HG03457 (cell line): ENCODE measurements at regions not wholly inside any gene's neighbourhood (a gene's known extent, or its start where the extent isn't known, plus 50 kb on each side); places are given as distances from the start of the nearest gene placed in this dataset.
"Not testable (repeated sequence)": the region's sequence is repeated elsewhere in the genome, so short reads cannot be mapped to it uniquely, and the experiment has no call there.

Experiments used
- ATAC-seq: cut with Tn5 transposase; IDR thresholded peaks from one replicate; pipeline ENCODE4 v1.9.1; 2021; ENCODE audit warnings: moderate number of reproducible peaks; ENCODE audit not compliant: unreplicated experiment

DNA sequence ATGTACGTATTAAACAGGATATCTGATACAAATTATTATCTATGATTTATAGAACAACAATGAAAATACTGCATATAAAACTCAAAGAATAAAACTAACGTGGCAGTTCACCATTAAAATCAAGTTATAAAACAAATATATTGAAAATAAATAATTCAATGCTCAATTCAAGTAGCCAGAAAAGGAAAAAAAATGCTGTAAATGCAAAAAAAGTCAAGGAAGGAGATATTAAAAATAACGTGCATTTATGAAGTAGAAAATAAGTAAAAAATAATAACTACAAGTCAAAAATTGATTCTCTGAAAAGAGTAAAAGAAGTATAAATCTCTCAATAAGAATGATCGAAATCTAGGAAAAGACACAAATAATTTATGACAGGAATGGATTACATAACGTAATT lies 460.5 kb upstream of the CD180 start:
- ATAC-seq = no peak

DNA sequence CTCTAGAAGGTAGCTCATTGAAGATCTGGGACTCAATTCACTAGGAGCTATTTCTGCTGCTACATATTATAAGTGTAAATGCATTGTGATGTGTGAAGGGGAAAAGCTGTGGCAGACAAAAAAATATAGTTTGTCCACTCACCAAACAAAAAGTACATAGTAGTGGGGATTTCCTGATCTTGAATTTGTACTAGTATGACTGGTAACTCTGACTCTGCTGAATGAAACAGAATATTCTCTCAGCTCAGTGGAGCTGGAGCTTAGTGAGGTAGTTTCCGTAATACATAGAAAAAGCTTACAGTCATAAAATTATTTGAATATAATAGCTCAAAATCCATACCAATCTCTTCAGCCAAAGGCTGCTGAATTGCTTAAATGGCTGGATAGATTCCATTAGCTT lies 455.6 kb upstream of the CD180 start:
- ATAC-seq = no peak

DNA sequence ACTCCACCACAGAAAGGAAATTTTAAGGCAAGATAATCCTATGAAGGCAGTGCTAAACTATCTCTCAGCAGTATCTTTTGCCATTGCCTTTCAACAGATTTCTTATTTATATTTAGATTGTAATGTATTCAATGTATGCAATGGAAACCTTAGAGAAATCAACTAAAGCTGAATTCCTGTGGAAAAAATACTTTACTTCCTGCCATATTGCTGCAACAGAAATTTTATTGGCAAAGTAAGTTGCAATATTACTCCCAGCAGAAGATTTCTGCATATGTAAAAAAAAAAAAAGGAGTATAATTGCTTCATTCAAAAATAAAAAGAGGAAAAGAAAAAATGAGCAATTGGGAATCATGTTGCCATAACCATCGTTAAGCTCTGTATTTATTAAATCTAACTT lies 454.6 kb upstream of the CD180 start:
- ATAC-seq = no peak

DNA sequence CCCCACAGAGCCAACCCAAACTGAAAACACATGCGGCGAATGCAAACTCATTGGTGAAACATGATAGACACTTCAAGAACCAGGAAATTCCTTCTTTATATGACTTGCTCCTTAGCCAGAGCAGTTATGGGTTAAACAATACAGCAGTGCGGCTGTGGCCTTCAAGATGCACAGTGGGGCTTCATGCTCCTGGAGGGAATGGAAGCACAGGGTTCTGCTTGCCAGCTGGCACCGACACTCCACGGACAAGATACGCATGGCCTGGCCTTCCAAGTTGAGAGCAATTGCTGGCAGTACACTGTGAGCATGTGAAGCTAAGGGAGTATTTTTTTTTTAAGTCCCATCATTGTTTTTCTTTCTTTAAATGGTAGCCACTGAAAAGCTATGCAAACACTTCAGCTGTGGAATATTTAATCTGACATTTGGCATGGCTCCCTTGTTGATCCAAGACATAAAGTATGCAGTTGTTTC lies 451.6 kb upstream of the CD180 start:
- no peak for ATAC-seq

DNA sequence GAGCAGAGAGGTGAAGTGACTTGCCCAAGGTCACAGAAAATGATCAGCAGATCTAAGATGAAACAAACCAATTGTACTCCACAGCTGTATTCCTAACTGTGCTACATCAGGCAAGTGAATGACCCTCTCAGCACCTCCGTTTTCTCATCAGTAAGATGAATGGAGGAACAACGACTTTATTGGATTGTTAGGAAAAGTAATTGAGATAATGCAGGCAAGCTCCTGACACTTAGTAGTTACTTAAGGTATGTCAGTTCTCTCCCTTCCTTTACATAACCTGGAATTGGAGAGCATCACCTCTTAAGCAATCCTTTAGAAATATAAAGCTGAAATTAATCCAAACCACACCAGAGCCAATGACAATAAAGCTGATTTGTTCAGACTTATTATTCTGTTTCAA lies 451.2 kb upstream of the CD180 start:
- ATAC-seq = no peak

DNA sequence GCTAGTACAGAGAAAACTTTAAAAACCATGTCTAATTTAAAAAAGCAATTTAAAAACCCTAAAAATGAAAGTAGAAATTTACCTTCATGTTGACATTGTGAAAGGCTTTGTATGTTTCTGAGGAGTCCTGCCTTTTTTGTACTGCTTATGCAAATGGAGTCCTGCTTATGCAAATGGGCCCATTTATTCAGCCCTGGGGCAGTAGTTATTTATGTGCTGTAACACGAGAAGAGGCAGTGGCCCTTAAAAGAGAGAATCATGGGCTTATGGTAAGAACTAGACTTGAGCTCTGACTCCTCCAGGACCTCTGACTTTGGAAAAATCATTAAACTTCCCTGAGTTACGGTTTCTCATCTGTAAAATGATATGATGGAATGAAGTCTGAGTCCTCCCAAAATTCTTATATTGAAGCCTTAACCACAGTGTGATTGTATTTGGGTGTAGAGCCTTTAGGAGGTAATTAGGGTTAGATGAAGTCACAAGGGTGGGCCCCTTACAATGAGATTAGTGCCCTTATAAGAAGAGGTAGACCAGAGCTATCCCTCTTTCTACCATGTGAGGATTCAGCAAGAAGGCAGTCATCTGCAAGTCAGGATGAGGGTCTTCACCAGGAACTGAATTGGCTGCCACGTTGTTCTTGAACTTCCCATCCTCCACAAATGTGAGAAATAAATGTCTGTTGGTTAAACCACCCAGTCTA lies 447.8 kb upstream of the CD180 start:
- ATAC-seq = no peak

DNA sequence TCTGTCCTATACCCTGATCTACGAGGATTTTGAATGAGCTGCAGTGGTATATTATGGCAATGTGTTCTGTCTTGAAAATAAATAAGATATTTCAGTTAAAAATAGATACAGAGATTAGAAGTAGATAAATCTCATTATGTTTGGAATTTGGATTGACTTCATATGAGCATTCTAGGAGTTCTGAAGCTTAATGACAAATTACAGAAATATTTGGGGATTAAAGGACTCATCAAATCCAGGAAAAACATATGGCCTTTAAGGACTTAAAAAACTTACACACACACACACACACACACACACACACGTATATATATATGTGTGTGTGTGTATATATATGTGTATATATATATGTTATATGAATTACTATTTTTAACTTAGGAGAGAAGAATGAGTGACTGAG lies 446.9 kb upstream of the CD180 start:
- ATAC-seq = no peak

DNA sequence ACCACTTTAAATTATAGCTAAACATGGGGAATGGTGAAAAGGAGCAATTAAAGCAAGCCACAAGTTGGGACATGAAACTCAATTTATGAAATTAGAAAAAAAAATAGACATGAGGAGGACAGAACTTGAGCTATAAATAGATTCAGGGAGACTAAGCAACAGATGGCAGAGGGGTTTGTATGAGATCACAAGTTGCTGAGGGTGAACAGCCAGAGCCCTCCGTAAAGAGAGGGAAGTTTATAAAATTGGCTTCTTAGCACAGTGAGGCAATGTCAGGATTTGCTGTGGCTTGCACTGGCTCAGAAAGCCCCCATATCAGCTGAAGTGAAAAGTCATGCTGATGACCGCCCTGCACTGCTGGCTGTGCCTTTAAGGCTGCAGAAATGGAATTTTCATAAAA lies 443.4 kb upstream of the CD180 start:
- no peak for ATAC-seq

DNA sequence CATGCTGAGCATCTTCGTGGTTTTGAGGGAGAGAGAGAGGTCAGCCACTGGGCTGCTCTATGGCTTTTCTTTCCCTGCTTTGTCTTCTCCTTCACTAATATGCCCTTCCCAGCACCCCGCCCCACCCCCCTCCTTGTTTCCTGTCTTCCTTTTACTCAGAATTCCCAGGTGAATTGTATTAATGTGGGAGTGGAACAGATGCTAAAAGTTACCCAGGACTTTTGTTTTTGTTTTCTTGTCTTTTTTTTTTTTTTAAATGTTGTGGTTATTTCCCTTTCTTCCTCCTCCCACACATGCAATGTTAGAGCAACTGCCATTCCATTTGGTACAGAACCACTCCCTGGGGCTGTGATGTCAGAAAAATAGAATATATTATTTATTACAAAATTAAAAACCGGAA lies 442.7 kb upstream of the CD180 start:
- ATAC-seq = no peak

DNA sequence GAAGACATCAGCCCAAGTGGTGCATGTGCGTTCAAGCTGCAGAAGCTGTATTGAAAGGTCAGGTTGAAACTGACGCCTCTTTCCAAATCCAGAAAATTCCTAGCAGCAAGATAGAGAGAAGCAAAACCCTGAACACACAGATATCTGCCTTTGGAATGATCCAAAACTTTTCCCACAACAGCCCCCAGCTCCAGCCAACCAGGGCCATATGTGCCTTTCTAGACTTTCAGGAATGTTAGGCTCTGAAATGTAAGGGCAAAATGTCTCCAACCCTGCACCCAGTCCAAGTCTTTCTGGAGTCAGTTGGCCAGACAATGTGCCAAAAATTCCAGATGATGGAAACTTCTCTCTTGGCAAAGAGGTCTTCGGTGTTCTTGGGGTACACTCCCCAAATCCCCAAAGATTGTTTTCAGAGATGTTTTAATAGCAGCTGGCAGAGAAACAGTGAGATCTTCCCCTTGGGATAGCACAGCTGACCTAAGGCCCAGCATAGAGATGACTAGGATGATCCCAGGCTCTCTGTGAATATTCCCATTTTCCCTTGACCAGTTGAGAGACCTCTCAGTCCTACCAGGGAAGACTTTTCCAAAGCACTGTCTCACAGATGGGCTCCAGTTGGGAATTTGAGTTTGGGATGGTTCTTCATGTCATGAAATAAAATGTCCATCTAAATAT lies 440.4 kb upstream of the CD180 start:
- no peak for ATAC-seq

DNA sequence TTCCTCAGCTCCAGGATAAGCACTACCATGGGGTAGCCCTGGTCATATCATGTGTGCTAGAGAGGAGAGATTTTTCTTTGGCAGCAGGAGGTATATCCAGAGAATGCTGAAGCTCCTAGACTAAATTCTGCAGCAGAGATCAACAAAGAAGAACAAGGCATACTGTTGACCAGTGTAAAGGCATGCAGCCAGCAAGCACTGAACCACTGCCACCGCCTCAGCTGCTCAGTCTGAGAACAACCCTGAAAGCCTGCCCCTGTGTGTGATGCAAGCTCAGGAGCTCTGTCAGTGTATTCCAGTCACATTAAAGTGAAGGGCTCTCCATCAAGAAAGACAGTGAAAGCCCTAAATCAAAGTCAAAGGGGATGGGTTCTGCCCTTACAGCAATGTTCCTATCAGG lies 439.5 kb upstream of the CD180 start:
- ATAC-seq = no peak

DNA sequence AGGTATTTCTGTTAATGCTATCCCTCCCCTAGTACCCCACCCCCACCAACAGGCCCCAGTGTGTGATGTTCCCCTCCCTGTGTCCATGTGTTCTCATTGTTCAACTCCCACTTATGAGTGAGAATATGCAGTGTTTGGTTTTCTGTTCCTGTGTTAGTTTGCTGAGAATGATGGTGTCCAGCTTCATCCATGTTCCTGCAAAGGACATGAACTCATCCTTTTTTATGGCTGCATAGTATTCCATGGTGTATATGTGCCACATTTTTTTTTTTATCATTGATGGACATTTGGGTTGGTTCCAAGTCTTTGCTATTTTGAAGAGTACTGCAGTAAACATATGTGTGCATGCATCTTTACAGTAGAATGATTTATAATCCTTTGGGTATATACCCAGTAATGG lies 430.5 kb upstream of the CD180 start:
- not testable (repeated sequence) for ATAC-seq

DNA sequence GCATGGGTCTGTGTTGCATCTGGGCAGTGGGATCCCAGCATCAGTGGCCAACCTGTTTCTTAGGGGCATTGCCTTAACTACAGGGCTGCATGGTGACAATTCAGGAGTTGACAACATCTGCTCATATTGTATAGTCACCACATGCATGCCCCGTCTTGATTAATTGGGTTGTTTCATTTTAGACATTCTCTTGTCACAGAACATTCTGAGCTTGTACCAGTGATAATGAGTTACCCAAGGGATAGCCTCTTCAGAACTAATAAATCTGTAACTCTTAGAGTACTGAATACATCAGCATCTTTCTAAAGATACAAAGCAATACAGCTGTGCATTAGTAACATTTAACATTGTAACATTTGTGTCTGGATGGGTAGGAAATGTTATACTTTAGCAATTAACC lies 426.5 kb upstream of the CD180 start:
- no peak for ATAC-seq

DNA sequence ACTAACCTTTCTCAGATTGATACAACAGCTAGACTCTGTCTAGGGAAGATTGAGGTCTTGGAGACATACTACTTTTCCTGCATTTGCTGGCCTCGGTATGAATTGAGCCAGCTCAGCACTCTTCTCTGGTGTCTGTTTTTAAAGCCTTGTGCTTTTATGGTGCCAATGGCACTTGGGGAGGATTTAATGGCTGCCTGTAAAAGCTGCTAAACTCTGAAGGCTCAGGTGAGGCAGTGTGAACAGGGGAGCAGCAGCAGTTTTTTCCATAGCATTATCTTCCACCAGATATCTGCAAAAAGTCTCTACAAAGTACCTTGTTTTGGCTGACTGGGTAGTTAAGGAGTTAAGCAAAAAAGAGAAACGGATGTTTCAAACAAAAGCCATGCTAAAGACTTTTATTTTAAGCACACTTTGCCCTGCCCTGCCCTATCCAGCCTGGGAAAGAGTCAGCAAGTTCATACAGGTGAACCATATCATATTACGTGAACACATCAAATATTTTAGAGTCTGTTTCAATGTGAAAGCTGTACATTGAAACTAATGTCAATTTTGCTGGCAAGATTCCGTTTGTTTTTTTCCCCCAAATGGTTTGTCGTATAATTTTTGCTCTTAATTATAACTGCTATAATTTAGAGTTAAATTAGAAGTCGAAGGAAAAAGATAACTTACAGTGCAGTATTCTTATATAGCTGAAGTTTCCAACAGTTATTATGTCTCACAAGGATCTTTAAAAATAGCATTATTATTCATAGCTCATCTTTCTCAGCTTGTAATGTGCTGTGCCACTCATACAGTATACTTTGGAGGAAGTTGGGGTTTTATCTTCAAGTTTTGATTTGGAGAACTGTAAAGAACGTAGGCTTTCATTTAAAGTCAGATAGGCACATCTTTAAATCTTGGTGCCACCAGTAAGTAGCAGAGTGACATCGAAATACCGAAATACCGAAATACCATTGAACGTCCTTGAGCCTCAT lies 424.1 kb upstream of the CD180 start:
- no peak for ATAC-seq

DNA sequence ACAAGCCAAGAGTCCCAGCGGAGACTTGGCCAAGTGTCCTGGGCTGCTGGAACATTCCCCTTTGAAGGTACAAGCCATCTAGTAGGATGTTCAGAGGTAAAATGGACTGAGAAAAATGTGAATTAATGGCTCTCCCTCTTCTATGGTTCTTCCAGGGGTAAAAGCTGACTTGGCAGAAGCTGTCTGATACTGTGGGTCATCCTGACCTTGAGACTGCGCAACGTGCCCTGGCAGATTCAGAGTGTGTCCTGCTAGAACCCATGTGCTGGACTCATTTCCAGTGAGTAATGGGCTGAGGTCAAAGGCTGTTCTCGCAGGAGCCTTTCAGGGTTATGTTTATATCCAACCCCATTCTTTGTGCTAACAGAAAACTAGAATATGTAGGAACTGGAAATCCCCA lies 423.0 kb upstream of the CD180 start:
- no peak for ATAC-seq

DNA sequence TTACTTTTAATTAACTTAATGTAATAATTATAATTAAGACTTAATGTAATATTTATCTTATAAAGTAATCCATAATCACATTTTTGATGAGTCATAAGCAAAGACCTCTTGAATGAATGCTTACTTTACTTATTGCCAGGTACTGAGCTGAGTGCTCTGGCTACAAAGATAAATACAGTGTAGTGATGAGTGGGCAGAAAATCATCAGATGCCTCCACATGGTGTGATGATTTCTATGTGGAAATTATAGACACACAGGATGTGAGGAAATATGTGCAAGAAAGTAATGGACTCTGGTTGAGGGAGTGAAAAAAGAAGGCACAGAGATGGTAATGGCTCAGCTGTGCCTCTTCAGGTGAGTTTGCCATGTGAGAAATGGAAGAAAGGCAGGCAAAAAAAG lies 422.6 kb upstream of the CD180 start:
- ATAC-seq = no peak

DNA sequence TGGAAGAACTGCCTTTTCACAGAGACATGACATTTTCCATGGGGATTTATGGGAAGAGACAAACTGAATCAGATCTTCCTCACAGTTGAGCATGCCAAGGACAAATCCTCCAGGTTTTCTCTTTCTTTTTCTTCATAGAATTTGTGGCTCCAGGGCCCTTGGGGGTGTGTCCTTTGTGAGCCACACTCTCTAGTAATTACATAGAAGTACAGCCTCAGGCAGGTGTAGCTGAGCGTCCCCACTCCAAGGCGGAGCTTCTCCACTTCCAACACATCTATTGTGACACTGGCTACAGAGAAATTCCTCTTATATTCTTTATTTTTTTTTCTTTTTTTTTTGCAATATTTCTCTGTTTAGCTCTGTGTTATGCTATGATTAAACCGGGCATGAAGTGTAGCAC lies 420.5 kb upstream of the CD180 start:
- no peak for ATAC-seq

DNA sequence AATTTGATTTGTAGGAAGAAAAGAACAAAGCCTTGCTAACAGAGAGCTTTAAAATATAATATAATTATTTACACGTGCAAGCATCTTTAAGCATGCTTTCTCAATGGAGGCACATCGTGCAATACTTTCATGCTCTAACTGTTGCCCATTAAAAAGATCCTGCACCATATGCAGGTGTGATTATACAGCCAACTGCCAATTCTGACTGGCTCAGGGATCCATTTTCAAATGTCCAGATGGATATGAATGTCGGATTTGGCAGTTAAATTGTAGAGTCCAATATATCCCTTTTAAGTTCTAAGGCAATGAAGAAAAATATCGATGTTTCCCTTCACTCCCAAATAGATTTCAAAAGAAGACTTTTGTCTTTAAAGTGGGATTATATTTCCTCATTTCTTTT lies 416.4 kb upstream of the CD180 start:
- no peak for ATAC-seq

DNA sequence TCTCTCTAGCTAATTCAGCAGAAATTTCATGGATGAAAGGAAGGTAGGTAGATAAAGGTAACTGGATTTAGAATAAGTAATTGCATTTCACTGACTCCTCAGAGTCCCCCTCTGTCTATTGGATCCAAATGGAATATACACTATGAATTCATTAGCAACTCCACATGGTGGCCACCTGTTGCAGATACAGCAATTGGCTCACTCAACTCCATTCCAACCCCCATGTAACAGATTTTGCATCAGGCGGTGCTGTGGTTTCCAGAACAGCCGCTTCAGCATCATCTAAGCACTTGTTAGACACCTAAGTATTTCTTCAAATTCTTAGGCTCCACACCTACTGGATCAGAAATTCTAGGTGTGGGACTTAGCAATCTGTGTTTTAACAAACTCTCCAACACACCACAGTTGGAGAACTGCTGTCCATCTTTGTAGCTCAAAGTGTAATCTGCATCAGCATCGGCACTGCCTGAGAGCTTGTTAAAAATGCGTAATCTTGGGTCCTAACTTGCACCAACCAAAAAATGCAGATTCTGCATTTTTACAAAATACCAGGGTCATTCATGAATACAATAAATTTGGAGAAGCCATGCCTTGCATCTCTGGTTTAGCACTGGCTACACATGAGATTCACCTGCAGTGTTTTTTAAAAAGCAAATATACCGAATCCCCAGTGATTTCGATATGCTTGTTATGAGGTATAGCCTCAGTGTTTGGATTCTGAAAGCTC lies 413.8 kb upstream of the CD180 start:
- no peak for ATAC-seq

DNA sequence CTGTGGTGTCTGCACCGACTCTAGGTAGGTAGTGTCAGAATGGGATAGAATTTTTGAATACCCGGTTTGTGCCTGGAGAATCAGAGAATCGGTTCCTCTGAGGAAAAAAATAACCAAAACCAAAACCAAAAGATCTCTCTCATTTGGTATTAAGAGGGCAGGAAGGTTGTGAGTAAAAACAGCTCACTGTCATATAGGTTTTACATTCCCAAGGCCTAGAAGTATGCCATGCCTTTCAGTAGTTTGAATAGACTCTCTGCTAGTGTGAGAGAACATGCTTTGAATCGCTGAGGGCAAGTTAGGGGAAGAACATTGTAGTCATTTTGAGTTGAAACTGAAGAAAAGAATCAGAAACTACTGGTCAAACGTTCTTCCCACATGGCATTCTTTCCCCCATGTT lies 411.4 kb upstream of the CD180 start:
- ATAC-seq = no peak

DNA sequence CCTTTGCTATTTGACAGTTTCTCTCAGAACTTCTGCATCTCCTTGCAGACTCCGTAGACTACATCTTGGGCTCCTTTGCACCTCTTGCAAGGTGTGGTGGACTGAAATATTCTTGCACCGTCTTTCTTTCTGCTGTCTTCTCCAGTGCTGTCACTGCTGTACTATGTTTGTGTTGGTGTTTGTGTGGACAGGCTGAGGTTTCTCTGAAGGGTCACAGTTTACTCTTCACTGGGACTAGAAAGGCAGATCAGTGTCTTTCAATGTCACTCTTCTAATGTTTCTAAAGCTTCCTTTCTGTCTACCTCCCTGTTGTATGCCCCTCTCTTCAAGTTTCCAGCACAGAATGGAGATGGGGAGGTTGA lies 410.0 kb upstream of the CD180 start:
- ATAC-seq = no peak
